ENCODE measurements at regions not wholly inside any gene's neighbourhood (a gene's known extent, or its start where the extent isn't known, plus 50 kb on each side); places are given as distances from the start of the nearest gene placed in this dataset.

DNA sequence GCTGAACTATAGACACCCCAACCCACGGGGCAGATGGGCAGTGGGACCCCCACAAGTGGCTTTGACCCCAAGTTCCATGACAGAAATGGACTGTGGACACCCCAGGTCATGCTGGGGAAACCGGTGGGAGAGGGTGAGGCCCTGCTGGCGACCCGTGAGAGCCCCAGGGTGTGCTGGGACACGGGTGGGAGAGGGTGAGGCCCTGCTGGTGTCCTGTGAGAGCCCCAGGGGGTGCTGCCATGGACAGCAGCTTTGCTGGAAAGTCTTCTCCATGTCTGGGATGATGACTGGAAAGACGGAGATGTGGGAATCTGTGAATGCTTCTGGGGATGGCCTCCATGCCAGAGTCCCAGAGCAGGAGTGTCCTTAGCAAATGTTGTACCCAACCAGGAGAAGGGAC lies 148.4 kb downstream of the URI1 start:
- TF ChIP-seq CREM (IDR thresholded peaks at IDR 0.05; ENCODE audit: low read depth) (no peak), JUND (IDR thresholded peaks at IDR 0.05; ENCODE audit: low read depth, low read length) (no peak), TCF12 (IDR thresholded peaks at IDR 0.05; ENCODE audit: low read depth, low read length) (no peak), EGR1 (IDR thresholded peaks at IDR 0.05; ENCODE audit: borderline replicate concordance in 1 of 2, low read depth in 2 of 2, low read length in 2 of 2) (no peak), CHD2 (IDR thresholded peaks at IDR 0.05; ENCODE audit: borderline replicate concordance, low read depth, low read length) (no peak), ESRRA (IDR thresholded peaks at IDR 0.05; ENCODE audit: low read length) (no peak), NFIC (IDR thresholded peaks at IDR 0.05; ENCODE audit: low read depth, low read length) (no peak), EP300 (IDR thresholded peaks at IDR 0.05; ENCODE audit: borderline replicate concordance in 1 of 2, control insufficient read depth in 1 of 2, low read depth in 2 of 2, low read length in 2 of 2) (no peak), JUNB (IDR thresholded peaks at IDR 0.05) (no peak)
- TF ChIP-seq, protein P1, sequence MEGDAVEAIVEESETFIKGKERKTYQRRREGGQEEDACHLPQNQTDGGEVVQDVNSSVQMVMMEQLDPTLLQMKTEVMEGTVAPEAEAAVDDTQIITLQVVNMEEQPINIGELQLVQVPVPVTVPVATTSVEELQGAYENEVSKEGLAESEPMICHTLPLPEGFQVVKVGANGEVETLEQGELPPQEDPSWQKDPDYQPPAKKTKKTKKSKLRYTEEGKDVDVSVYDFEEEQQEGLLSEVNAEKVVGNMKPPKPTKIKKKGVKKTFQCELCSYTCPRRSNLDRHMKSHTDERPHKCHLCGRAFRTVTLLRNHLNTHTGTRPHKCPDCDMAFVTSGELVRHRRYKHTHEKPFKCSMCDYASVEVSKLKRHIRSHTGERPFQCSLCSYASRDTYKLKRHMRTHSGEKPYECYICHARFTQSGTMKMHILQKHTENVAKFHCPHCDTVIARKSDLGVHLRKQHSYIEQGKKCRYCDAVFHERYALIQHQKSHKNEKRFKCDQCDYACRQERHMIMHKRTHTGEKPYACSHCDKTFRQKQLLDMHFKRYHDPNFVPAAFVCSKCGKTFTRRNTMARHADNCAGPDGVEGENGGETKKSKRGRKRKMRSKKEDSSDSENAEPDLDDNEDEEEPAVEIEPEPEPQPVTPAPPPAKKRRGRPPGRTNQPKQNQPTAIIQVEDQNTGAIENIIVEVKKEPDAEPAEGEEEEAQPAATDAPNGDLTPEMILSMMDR (IDR thresholded peaks at IDR 0.05 in 2 of 3, conservative IDR thresholded peaks at IDR 0.05 in 1 of 3; ENCODE audit: control insufficient read depth in 2 of 3, extremely low read depth in 1 of 3, insufficient read depth in 1 of 3, low read depth in 3 of 3, low read length in 3 of 3): no peak
- TF ChIP-seq, protein P2, sequence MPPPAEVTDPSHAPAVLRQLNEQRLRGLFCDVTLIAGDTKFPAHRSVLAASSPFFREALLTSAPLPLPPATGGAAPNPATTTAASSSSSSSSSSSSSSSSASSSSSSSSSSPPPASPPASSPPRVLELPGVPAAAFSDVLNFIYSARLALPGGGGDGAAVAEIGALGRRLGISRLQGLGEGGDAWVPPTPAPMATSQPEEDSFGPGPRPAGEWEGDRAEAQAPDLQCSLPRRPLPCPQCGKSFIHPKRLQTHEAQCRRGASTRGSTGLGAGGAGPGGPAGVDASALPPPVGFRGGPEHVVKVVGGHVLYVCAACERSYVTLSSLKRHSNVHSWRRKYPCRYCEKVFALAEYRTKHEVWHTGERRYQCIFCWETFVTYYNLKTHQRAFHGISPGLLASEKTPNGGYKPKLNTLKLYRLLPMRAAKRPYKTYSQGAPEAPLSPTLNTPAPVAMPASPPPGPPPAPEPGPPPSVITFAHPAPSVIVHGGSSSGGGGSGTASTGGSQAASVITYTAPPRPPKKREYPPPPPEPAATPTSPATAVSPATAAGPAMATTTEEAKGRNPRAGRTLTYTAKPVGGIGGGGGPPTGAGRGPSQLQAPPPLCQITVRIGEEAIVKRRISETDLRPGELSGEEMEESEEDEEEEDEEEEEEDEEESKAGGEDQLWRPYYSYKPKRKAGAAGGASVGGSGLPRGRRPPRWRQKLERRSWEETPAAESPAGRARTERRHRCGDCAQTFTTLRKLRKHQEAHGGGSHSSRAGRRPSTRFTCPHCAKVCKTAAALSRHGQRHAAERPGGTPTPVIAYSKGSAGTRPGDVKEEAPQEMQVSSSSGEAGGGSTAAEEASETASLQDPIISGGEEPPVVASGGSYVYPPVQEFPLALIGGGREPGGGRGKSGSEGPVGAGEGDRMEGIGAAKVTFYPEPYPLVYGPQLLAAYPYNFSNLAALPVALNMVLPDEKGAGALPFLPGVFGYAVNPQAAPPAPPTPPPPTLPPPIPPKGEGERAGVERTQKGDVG (CRISPR knock-in tag; IDR thresholded peaks at IDR 0.05): no peak
- TF ChIP-seq, protein P3, sequence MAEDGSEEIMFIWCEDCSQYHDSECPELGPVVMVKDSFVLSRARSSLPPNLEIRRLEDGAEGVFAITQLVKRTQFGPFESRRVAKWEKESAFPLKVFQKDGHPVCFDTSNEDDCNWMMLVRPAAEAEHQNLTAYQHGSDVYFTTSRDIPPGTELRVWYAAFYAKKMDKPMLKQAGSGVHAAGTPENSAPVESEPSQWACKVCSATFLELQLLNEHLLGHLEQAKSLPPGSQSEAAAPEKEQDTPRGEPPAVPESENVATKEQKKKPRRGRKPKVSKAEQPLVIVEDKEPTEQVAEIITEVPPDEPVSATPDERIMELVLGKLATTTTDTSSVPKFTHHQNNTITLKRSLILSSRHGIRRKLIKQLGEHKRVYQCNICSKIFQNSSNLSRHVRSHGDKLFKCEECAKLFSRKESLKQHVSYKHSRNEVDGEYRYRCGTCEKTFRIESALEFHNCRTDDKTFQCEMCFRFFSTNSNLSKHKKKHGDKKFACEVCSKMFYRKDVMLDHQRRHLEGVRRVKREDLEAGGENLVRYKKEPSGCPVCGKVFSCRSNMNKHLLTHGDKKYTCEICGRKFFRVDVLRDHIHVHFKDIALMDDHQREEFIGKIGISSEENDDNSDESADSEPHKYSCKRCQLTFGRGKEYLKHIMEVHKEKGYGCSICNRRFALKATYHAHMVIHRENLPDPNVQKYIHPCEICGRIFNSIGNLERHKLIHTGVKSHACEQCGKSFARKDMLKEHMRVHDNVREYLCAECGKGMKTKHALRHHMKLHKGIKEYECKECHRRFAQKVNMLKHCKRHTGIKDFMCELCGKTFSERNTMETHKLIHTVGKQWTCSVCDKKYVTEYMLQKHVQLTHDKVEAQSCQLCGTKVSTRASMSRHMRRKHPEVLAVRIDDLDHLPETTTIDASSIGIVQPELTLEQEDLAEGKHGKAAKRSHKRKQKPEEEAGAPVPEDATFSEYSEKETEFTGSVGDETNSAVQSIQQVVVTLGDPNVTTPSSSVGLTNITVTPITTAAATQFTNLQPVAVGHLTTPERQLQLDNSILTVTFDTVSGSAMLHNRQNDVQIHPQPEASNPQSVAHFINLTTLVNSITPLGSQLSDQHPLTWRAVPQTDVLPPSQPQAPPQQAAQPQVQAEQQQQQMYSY (CRISPR knock-in tag; IDR thresholded peaks at IDR 0.05): no peak
- TF ChIP-seq, protein P4, sequence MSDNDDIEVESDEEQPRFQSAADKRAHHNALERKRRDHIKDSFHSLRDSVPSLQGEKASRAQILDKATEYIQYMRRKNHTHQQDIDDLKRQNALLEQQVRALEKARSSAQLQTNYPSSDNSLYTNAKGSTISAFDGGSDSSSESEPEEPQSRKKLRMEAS (IDR thresholded peaks at IDR 0.05; ENCODE audit: low read depth, low read length): no peak
